Kidney tubule cell (primary cell): ENCODE measurements at regions not wholly inside any gene's neighbourhood (a gene's known extent, or its start where the extent isn't known, plus 50 kb on each side); places are given as distances from the start of the nearest gene placed in this dataset.
"Not testable (repeated sequence)": the region's sequence is repeated elsewhere in the genome, so short reads cannot be mapped to it uniquely, and the experiment has no call there.

Source experiments
- DNase-seq: peaks from one replicate; pipeline ENCODE4 v3.0.0-alpha.2; 2018; ENCODE audit warnings: low spot score

DNA sequence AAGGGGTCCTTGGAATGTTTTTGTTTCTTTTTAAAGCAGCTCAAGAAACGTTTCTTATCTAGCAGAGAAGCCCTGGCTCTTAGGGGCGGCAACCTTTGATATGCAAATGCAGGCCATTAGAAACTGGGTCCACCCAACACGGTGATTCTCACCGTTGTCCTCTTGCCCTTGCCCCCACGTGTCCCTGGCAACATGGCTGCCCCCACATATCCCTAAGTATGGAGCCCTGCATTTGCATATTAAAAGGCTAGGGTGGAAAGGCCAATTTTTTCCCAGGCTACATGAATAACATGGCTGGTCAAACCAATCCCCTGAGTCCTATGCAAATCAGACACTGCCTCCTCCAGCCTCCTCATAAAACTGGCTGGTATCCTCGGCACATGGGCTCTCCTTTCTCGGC is 230.1 kb upstream of the SPOPL start:
- no peak for DNase-seq

- DNase-seq = no peak
Observed at GRCh38 chr2:138272524-138273195, 228.9 kb upstream of the SPOPL start.

GRCh38 chr2:138273280-138273679 is 228.3 kb upstream of the SPOPL start:
- DNase-seq = not testable (repeated sequence)

GRCh38 chr2:138274421-138275291 is 226.9 kb upstream of the SPOPL start:
- DNase-seq = peak; percentile 89

GRCh38 chr2:138275292-138275690 is 226.3 kb upstream of the SPOPL start:
- no peak for DNase-seq

- peak; percentile 84 for DNase-seq
Observed at GRCh38 chr2:138275881-138276280, 225.7 kb upstream of the SPOPL start.

DNA sequence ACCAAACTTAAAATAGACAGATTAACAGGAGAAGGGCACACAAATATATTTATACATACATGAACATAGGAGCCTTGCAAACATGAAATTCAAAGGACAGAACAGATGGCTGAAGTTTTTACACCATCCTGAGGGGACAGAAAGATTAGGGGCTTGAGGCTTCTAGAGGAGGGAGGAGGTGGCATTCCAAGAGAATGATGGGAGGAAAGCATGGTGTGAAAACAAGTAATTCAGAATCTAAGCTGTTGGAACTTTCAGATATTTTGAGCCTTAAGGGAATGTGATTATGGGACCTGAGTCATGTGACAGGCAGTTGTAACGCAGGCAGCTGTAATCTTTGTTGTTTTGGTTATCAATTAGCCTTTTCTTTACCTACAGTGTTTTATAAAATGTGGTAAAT is 225.2 kb upstream of the SPOPL start:
- DNase-seq = peak; percentile 57

DNA sequence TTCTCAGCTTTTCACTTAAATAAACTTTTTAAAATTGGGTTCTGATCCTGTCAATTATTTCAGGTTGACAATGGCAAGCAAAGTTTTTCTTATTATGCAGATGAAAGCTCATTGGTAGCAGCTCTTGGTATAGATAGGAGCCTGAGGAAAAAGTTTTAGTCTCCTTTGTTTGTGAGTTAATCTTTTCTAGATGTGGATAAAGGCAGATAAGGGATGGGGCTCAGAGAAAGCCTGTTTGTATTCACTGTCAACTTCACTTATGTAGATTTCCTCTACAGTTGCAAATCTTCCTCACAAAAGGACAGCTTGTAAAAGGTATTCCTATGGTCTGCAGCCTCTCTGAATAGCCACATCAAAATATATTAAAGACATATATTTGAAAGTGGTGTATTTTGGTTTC is 224.5 kb upstream of the SPOPL start:
- DNase-seq = no peak

DNA sequence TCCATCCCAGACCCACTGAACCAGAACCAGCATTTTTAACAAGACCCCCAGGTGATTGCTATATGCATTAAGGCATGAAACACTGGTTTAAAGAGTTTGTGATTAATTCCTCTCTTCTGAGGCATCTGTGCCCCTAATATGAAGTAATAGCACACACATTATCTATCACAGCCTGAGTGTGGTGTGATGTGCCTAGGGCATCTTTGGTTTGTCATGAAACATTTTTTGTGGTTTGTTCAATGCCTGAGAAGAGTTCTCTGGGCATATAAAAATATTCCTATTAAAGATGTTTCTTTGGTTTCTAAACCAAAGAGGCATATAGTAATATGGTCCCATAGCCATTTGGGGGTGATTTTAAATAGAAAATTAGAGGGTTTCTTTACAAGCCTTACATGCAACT is 221.7 kb upstream of the SPOPL start:
- no peak for DNase-seq

DNA sequence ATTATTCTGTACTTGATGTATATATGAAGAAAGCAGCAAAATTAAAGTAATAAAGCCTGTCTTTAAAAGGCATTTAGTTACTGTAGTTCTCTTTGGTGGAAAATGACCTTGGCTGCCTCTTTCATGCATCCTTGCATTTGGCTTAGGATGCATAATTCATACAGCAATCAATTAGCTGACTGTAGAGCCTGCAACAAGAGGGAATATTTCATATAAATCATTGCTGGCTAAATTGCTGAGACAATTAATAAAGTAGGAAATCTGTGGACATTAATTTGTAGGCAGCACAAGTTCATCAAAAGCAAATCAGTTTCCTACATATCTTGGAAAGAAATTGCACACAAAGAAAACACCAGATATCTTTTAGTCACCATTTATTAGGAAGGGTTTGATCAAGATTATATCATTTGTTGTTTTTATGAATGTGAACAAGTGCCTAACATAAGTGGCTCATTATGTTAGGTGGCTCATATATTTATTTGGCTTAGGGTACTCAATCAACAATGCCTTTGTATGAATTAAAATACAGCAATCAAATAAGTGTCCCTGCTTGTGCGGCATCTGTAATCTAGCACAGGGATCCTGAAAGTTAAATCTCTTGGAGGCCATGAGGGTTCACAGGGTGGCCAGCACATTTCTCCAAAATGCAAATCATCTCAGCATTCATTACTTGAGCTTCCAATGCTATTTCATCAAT is 220.4 kb upstream of the SPOPL start:
- DNase-seq = no peak

- DNase-seq = no peak
Observed at GRCh38 chr2:138282014-138282672, 219.4 kb upstream of the SPOPL start.

- DNase-seq = no peak
Observed at GRCh38 chr2:138291805-138292204, 209.8 kb upstream of the SPOPL start.

DNA sequence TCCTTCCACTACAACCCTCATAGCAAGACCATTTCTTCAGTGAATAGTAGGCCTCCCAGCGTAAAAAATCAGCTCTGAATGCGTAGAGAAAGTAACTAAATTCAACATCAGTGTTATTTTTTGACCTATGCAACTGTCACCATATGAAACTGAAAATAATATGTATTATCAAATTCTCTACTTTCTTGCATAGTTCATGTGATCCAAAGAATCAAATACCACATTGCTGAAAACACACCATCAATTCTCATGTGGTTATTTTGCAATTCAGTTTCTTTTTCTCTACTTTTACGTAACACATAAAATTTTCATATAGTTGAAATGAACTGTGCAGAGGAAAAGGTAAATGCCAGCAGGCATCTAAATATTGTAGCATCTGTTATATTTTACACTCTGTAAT is 208.5 kb upstream of the SPOPL start:
- DNase-seq = no peak

DNA sequence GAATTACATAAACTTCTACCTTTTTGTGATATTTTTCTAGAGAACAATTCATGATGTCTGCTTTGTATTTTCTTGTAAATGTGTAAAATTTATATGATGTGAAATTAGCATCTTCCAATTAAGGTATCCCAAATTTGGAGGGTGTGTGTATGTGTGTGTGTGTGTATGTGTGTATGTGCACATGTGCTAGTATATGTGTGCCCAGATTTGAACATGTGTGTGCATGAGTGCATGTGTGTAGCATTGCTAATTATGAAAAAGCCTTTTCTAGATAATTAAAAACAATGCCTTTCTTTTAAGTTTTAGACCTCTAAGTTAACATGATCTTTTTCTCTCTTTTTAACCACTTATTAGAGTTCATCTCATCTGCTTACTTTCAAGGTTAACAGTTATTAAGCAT is 208.0 kb upstream of the SPOPL start:
- no peak for DNase-seq

- DNase-seq = no peak
Observed at GRCh38 chr2:138294451-138294850, 207.1 kb upstream of the SPOPL start.

DNA sequence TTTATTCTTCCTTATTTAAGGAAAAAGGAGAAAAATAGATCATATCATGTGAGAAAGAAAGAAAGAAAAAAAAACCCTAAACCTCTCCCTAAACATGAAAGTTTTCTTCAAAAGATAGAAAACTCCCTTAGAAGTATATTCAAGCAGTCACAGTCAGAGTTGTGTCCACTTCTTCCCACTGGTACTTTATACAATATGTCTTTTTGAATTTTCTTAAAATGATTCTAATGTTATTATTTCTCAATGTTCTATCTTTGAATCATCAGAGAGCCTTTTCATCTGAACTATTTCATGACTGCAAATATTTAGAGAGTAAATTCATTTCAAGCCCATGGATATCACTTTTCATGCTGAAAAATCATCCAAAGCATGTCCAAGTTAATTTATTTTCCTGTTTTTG is 205.2 kb upstream of the SPOPL start:
- DNase-seq = no peak

GRCh38 chr2:138298120-138298814 is 203.3 kb upstream of the SPOPL start:
- peak; percentile 24 for DNase-seq

DNA sequence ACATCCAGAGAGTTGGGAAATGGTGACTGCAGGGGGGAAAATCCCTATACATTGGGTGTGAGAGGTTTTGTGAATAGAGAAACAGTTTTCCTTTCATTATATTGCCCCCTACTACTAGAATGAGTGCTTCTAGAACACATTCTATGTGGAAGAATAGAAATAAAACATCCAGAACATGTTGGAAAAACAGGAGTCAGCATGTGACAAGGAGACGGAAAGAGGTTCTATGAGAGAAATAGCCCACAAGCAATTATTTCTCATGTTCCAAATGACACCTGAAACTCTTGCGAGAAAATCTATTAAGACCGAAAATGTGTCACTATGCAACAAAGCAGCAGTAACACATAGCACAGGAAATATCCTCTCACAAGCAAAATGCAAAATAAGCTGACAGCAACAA is 202.7 kb upstream of the SPOPL start:
- no peak for DNase-seq

DNA sequence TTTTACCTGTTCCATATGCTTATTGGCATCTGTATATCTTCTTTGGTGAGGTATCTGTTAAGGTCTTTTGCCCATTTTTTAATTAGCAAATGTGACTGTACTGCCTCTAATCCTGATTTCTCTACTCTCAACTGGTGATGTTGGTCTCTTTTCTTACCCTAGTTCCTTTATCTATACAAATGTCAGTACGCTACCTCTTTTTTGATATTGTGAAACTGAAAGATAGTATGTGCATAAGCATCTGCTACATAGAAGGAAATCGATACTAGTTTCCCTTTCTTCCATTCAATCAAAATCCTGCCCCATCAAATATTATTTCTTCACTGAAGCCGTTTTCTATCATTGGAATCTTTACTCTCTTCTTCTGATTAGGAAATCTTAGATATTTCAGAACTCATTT is 194.9 kb upstream of the SPOPL start:
- no peak for DNase-seq

DNA sequence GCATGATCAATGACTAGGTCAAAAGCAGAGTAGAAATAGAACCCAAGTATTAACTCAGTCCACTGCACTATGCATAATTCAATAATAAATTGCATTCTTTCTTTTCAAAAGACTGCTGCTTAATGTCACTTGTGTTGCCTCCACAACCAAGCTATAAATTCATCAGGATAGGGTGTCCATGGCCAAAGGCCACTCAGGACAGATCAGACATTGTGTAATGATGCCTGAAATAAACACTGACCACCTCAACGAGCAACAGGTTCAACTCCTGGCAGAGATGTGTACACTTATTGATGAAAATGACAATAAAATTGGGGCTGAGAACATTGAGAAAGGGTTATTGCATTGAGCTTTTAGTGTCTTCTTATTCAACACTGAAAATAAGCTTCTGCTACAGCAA is 194.5 kb upstream of the SPOPL start:
- DNase-seq = no peak

DNA sequence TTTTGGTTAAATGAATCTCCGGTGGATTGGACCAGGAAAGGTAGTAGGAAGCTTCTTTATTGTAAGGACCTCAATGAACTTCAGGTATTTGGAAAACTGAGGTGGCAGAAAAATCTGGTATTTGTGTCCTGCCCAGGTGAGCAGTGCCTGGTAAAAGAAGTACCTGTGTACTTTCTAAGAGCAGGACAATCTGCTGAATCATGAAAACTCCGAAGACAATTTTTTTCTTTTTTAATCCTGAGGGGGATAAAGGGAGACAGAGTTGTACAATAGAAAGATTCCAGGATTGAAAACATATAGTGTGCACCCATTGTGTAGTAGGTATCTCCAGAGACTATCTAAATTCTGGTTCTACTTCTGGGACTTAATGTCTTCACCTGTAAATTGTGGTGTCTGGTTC is 191.8 kb upstream of the SPOPL start:
- DNase-seq = no peak

DNA sequence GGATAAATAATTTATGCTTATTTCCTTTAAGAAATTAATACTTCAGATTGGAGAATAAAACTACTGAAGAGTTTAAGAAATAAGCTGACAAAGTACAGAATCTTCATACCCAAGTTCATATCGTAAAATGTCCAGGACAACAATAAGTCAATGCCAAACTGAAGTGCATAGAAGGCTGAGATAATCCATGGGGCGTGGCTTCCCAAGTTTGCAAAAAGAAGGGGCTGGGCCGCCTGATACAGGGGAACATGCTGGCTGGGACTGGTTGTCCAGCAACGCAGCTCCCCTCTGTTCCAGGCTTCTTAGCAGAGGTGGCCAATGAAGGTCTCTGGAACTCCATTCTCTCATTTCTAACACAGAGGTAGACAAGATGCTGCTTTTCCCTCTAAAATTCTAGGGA is 189.5 kb upstream of the SPOPL start:
- no peak for DNase-seq
